Vagina (tissue), 2 donors: ENCODE measurements at regions not wholly inside any gene's neighbourhood (a gene's known extent, or its start where the extent isn't known, plus 50 kb on each side); places are given as distances from the start of the nearest gene placed in this dataset.

Source experiments
- POLR2A ChIP-seq, 2 donors: fragments of 450-650 bp; IDR thresholded peaks; one replicate each; pipeline ENCODE4 v1.6.1; 2017; ENCODE audit warnings: antibody characterized with exemption in 2 of 2, mild to moderate bottlenecking in 2 of 2, moderate library complexity in 2 of 2
- TF ChIP-seq, protein P1 (sequence below), 3 experiments: fragments of 450-650 bp in 2 of 3; fragments of 200-600 bp in 1 of 3; sonication (generic) in 1 of 3; IDR thresholded peaks; one replicate each; pipeline ENCODE4 v1.5.1; 2017 to 2019; ENCODE audit warnings: antibody characterized with exemption in 3 of 3, mild to moderate bottlenecking in 2 of 3, moderate library complexity in 2 of 3

DNA sequence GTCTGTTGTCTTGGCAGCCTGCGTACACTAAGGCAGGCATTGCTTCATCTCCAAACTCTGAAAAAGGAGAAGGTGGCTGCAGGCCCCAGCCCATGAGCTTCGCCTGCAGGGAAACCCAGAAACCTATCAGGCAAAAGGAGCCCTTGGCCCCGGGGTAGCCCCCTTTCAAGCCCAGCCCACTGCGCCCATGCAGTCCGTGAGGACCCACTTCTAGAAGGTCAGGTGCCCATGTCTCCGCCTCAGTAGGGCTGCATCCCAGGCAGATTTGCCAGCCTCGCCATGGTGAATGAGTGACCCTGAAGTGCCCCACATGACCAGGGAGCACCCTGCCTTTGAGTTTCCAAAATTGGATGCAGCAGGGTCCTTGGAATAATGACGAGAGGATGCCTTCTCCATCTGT, 1158.4 kb downstream of the BRD1 start:
- TF ChIP-seq POLR2A (IDR thresholded peaks at IDR 0.05), result no peak
- TF ChIP-seq, protein P1, sequence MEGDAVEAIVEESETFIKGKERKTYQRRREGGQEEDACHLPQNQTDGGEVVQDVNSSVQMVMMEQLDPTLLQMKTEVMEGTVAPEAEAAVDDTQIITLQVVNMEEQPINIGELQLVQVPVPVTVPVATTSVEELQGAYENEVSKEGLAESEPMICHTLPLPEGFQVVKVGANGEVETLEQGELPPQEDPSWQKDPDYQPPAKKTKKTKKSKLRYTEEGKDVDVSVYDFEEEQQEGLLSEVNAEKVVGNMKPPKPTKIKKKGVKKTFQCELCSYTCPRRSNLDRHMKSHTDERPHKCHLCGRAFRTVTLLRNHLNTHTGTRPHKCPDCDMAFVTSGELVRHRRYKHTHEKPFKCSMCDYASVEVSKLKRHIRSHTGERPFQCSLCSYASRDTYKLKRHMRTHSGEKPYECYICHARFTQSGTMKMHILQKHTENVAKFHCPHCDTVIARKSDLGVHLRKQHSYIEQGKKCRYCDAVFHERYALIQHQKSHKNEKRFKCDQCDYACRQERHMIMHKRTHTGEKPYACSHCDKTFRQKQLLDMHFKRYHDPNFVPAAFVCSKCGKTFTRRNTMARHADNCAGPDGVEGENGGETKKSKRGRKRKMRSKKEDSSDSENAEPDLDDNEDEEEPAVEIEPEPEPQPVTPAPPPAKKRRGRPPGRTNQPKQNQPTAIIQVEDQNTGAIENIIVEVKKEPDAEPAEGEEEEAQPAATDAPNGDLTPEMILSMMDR (IDR thresholded peaks at IDR 0.05), result no peak
